HG03196 (cell line): ENCODE measurements at regions not wholly inside any gene's neighbourhood (a gene's known extent, or its start where the extent isn't known, plus 50 kb on each side); places are given as distances from the start of the nearest gene placed in this dataset.
A peak's percentile ranks its signal among the peaks of the same experiment; 100 is the strongest.
"Not testable (repeated sequence)": the region's sequence is repeated elsewhere in the genome, so short reads cannot be mapped to it uniquely, and the experiment has no call there.

Source experiments
- ATAC-seq: cut with Tn5 transposase; IDR thresholded peaks from one replicate; pipeline ENCODE4 v1.9.1; 2021; ENCODE audit not compliant: unreplicated experiment

- no peak for ATAC-seq
Measured at GRCh38 chr3:87895983-87896382, 162.8 kb downstream of the CGGBP1 start.

GRCh38 chr3:87873136-87873535 lies 185.7 kb downstream of the CGGBP1 start:
- no peak for ATAC-seq

DNA sequence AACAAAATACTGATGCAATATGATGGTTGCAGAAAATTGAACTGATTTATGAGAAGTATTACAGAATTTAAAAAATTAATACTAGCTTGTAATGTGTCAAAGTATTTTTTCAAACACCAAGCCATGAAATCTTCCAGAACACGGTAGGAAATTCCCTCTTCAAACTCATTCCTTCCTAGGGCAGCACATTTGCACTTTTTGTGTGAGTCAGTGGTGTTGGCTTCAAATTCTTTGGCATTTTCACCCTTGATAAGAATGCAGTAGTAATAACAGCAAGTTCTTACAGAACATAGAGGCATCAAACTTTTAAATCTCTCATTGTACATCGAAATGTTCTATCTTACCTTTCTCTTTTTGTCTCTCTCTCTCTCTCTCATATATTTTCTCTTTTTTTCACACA lies 191.8 kb downstream of the CGGBP1 start:
- ATAC-seq: no peak

- no peak for ATAC-seq
Measured at GRCh38 chr3:87856126-87856525, 202.7 kb downstream of the CGGBP1 start.

- ATAC-seq: no peak
Measured at GRCh38 chr3:87855616-87856015, 203.2 kb downstream of the CGGBP1 start.

- no peak for ATAC-seq
Measured at GRCh38 chr3:87855211-87855610, 203.6 kb downstream of the CGGBP1 start.

- ATAC-seq: no peak
Measured at GRCh38 chr3:87848003-87848402, 210.8 kb downstream of the CGGBP1 start.

GRCh38 chr3:87837076-87837475 lies 221.7 kb downstream of the CGGBP1 start:
- ATAC-seq: no peak

GRCh38 chr3:87836026-87836425 lies 222.8 kb downstream of the CGGBP1 start:
- ATAC-seq: no peak

DNA sequence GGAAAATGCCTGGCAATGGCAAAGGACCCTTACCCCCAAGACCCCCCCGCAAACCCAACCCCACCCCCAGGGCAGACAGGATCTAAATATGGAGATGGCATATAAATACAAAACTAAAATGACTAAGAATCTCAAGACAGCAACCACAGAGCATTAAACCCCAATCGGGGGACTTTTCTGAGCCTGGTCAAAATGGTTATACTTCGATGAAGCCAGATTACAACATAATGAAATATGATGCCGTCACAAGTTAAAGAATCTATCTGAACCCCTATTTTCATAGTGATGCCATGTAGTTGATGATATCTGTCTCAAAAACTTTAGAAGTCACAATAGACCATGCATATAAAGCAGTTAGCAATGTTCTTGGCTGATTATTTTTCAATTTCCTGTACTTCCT lies 223.6 kb downstream of the CGGBP1 start:
- no peak for ATAC-seq

- ATAC-seq: no peak
Measured at GRCh38 chr3:87834327-87834726, 224.5 kb downstream of the CGGBP1 start.

- ATAC-seq: no peak
Measured at GRCh38 chr3:87833039-87833377, 225.8 kb downstream of the CGGBP1 start.

GRCh38 chr3:87828046-87828445 lies 230.8 kb downstream of the CGGBP1 start:
- no peak for ATAC-seq

DNA sequence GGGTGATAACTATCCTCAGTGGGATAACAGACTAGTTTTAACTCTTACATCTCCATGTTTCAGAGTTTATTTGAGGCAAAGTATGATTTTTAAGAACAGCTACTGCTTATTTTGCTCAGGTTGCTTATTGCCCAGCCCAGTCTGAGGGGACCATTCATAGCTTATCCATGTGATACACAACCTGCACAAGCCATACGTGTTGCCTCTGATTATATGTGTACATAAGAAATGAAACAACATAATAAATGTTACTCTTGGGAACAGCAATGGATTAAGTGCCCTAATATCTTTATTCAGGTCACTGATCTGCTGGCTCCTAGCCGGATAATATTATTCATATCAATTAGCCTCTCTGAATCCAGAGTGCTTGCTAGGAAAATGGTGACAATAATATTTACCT lies 236.2 kb downstream of the CGGBP1 start:
- ATAC-seq: no peak

DNA sequence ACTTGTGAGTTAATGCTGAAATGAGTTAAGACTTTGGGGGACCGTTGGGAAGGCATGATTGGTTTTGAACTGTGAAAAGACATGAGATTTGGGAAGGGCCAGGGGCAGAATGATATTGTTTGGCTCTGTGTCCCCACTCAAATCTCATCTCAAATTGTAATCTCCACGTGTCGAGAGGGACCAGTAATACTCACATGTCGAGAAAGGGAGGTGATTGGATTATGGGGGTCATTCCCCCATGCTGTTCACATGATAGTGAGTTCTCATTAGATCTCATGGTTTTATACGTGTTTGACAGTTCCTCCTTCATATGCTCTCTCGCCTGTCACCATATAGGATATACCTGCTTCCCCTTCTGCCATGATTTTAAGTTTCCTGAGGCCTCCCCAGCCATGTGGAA lies 245.3 kb downstream of the CGGBP1 start:
- ATAC-seq: not testable (repeated sequence)

- ATAC-seq: no peak
Measured at GRCh38 chr3:87811953-87812352, 246.9 kb downstream of the CGGBP1 start.

DNA sequence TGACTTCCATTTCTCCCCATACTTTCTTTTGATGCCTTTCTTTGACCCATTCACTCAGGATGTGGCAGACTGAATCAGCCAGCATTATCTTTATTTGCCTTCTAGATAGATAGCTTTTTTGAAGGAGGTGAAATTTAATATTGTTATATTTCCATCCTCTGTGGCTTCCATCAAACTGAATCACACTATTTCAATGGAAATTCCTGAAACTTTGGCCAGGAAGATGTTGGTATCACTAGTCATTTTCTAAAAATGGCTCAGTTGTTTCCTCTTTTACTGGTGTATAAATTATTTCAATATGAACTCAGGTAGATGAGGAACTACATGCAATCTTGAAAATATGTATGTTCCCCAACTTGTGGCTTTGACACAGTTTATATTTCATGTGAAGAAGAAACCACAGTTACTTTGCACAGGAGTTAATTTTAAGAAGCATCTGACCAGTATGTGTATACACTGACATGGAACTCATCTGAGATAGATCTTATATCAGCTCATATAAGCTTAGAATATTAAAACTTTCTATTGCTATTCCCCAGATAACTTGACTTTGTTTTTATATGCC lies 248.3 kb downstream of the CGGBP1 start:
- ATAC-seq: no peak

DNA sequence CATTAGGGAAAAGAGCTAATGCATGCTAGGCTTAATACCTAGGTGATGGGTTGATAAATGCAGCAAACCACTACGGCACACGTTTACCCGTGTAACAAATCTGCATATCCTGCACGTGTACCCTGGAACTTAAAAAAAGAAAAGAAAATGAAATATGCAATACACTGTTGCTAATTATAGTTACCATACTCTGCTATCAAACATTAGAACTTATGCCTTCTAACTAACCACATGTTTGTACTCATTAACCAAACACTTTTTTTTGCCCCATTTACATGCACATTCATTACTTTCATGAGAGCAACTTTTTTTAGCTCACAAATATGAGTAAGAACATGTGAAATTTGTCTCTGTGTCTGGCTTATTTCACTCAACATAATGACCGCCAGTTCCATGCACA lies 253.1 kb downstream of the CGGBP1 start:
- ATAC-seq: peak; percentile 96

GRCh38 chr3:87801409-87801808 lies 257.4 kb downstream of the CGGBP1 start:
- ATAC-seq: no peak

- ATAC-seq: no peak
Measured at GRCh38 chr3:87800516-87800915, 258.3 kb downstream of the CGGBP1 start.

DNA sequence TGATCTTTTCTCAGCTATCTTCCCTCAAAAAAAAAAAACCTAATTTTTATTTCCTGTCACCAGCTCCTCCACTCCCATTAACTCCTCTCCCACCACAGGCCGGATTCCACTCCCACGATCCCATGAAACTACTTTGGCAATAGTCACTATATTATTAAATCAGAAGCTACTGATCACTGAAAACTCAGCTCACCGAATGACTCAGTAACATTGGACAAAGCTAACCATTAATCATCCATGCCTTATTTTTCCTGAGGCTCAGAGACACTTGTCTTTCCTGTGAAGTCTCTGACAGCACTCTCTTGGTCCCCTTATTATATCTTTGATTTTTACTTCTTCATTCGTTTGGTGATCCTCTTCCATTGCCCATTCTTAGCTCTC lies 260.2 kb downstream of the CGGBP1 start:
- ATAC-seq: no peak

GRCh38 chr3:87797872-87798566 lies 260.8 kb downstream of the CGGBP1 start:
- ATAC-seq: no peak

DNA sequence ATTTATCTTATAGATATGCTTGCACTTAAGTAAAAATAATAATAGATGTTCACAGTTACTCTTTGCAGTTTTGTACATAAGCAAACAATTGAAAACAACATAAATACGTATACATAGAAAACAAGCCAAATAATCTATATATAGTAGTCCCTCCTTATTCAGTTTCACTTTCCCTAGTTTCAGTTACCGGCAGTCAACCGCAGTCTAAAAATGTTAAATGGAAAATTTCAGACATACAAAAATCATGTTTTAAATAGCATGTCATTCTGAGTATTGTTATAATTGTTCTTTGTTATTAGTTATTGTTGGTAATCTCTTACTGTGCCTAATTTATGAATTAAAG lies 262.0 kb downstream of the CGGBP1 start:
- ATAC-seq: no peak
